CD4-positive, alpha-beta T cell treated with Interleukin-4 for 4 hours (primary cell): ENCODE measurements at regions not wholly inside any gene's neighbourhood (a gene's known extent, or its start where the extent isn't known, plus 50 kb on each side); places are given as distances from the start of the nearest gene placed in this dataset.

Experiments used
- DNase-seq: peaks from one replicate; pipeline ENCODE4 v3.0.0-alpha.2; 2020

GRCh38 chr16:49121636-49122035 is 160.0 kb downstream of the CBLN1 start:
- no peak for DNase-seq

- no peak for DNase-seq
Observed at GRCh38 chr16:49120631-49121030, 161.0 kb downstream of the CBLN1 start.

- no peak for DNase-seq
Observed at GRCh38 chr16:49116873-49117272, 164.8 kb downstream of the CBLN1 start.

- no peak for DNase-seq
Observed at GRCh38 chr16:49115956-49116355, 165.7 kb downstream of the CBLN1 start.

GRCh38 chr16:49112754-49113153 is 168.9 kb downstream of the CBLN1 start:
- DNase-seq = no peak

GRCh38 chr16:49111351-49111750 is 170.3 kb downstream of the CBLN1 start:
- DNase-seq = no peak

GRCh38 chr16:49108611-49109010 is 173.0 kb downstream of the CBLN1 start:
- no peak for DNase-seq

- DNase-seq = no peak
Observed at GRCh38 chr16:49103298-49103697, 178.3 kb downstream of the CBLN1 start.

GRCh38 chr16:49101997-49102396 is 179.6 kb downstream of the CBLN1 start:
- no peak for DNase-seq

- no peak for DNase-seq
Observed at GRCh38 chr16:49100366-49100765, 181.3 kb downstream of the CBLN1 start.

GRCh38 chr16:49097964-49098363 is 183.7 kb downstream of the CBLN1 start:
- no peak for DNase-seq

- DNase-seq = no peak
Observed at GRCh38 chr16:49096176-49096945, 185.3 kb downstream of the CBLN1 start.

- DNase-seq = no peak
Observed at GRCh38 chr16:49095539-49095938, 186.1 kb downstream of the CBLN1 start.

- DNase-seq = no peak
Observed at GRCh38 chr16:49094471-49094870, 187.2 kb downstream of the CBLN1 start.

- DNase-seq = no peak
Observed at GRCh38 chr16:49093939-49094338, 187.7 kb downstream of the CBLN1 start.

- no peak for DNase-seq
Observed at GRCh38 chr16:49092704-49093103, 188.9 kb downstream of the CBLN1 start.

- DNase-seq = no peak
Observed at GRCh38 chr16:49089533-49089932, 192.1 kb downstream of the CBLN1 start.

- DNase-seq = no peak
Observed at GRCh38 chr16:49089039-49089438, 192.6 kb downstream of the CBLN1 start.

GRCh38 chr16:49085686-49086085 is 196.0 kb downstream of the CBLN1 start:
- DNase-seq = no peak

- no peak for DNase-seq
Observed at GRCh38 chr16:49084628-49085390, 196.8 kb downstream of the CBLN1 start.

GRCh38 chr16:49081554-49081953 is 200.1 kb downstream of the CBLN1 start:
- DNase-seq = no peak

- no peak for DNase-seq
Observed at GRCh38 chr16:49081086-49081485, 200.6 kb downstream of the CBLN1 start.

GRCh38 chr16:49078571-49078970 is 203.1 kb downstream of the CBLN1 start:
- DNase-seq = no peak

GRCh38 chr16:49078104-49078503 is 203.5 kb downstream of the CBLN1 start:
- no peak for DNase-seq
